PFSK-1 (cell line): ENCODE measurements at regions not wholly inside any gene's neighbourhood (a gene's known extent, or its start where the extent isn't known, plus 50 kb on each side); places are given as distances from the start of the nearest gene placed in this dataset.

Source experiments
- FOXP2 ChIP-seq: optimal IDR thresholded peaks from 2 replicates; pipeline ENCODE3; 2011; ENCODE audit warnings: borderline replicate concordance, control low read depth, inconsistent platforms; ENCODE audit not compliant: insufficient read depth; ENCODE audit errors: extremely low read length, extremely low read depth
- POLR2AphosphoS5 ChIP-seq: IDR thresholded peaks from 2 replicates; pipeline ENCODE4 v1.6.1; 2012; ENCODE audit warnings: low read depth, mild to moderate bottlenecking, control low read depth, low read length, moderate library complexity
- SIN3A ChIP-seq: IDR thresholded peaks from 2 replicates; pipeline ENCODE4 v1.6.1; 2012; ENCODE audit warnings: mild to moderate bottlenecking, low read length, moderate library complexity, borderline replicate concordance; ENCODE audit not compliant: insufficient read depth
- TAF1 ChIP-seq: IDR thresholded peaks from 2 replicates; pipeline ENCODE4 v1.6.1; 2012; ENCODE audit warnings: low read length, control low read depth, borderline replicate concordance; ENCODE audit not compliant: insufficient read depth
- TF ChIP-seq, protein P1 (sequence below), 2 experiments: IDR thresholded peaks; 2 replicates each; pipeline versions ENCODE4 v1.6.1 to v1.8.0; 2011 to 2012; ENCODE audit warnings: low read depth in 2 of 2, low read length in 2 of 2, control low read depth in 1 of 2, inconsistent platforms in 1 of 2, mild to moderate bottlenecking in 1 of 2, moderate library complexity in 1 of 2; ENCODE audit not compliant: insufficient read depth in 1 of 2

DNA sequence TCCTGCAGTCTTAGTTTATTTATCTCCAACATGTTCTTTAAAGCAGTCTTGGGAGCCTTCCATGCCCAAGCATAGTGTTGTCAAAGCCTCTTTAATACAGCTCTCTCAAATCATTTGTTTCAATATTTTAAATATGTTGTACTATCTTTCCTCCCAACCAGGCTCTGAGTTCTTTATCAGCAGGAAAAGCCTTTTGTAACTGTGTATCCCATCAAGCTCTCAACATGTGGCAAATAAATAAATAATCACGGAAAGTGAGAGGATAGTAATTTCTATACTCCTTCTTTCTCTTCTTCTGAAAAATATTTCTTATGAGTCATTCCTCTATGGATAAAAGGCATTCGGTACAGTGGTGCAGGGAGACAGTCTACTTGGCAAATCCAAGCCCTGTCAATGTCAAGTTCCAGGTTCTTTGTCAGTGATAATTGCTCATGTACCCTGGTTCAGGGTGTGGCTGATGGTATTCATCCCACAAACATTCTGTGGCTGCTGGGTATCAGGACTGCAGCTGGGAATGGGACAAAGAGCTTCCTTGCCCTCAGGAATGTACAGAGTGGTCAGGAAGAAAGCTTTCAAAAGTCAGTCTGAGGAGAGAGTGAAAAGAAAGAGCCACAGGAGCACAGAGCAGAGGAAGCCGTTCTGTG, 384.3 kb downstream of the EFNB2 start:
- TF ChIP-seq POLR2AphosphoS5 (no peak), FOXP2 (no peak), SIN3A (no peak), TAF1 (no peak)
- TF ChIP-seq, protein P1, sequence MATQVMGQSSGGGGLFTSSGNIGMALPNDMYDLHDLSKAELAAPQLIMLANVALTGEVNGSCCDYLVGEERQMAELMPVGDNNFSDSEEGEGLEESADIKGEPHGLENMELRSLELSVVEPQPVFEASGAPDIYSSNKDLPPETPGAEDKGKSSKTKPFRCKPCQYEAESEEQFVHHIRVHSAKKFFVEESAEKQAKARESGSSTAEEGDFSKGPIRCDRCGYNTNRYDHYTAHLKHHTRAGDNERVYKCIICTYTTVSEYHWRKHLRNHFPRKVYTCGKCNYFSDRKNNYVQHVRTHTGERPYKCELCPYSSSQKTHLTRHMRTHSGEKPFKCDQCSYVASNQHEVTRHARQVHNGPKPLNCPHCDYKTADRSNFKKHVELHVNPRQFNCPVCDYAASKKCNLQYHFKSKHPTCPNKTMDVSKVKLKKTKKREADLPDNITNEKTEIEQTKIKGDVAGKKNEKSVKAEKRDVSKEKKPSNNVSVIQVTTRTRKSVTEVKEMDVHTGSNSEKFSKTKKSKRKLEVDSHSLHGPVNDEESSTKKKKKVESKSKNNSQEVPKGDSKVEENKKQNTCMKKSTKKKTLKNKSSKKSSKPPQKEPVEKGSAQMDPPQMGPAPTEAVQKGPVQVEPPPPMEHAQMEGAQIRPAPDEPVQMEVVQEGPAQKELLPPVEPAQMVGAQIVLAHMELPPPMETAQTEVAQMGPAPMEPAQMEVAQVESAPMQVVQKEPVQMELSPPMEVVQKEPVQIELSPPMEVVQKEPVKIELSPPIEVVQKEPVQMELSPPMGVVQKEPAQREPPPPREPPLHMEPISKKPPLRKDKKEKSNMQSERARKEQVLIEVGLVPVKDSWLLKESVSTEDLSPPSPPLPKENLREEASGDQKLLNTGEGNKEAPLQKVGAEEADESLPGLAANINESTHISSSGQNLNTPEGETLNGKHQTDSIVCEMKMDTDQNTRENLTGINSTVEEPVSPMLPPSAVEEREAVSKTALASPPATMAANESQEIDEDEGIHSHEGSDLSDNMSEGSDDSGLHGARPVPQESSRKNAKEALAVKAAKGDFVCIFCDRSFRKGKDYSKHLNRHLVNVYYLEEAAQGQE (IDR thresholded peaks at IDR 0.05; ENCODE audit: insufficient read depth in 1 of 2, low read depth in 2 of 2, low read length in 2 of 2) = no peak

DNA sequence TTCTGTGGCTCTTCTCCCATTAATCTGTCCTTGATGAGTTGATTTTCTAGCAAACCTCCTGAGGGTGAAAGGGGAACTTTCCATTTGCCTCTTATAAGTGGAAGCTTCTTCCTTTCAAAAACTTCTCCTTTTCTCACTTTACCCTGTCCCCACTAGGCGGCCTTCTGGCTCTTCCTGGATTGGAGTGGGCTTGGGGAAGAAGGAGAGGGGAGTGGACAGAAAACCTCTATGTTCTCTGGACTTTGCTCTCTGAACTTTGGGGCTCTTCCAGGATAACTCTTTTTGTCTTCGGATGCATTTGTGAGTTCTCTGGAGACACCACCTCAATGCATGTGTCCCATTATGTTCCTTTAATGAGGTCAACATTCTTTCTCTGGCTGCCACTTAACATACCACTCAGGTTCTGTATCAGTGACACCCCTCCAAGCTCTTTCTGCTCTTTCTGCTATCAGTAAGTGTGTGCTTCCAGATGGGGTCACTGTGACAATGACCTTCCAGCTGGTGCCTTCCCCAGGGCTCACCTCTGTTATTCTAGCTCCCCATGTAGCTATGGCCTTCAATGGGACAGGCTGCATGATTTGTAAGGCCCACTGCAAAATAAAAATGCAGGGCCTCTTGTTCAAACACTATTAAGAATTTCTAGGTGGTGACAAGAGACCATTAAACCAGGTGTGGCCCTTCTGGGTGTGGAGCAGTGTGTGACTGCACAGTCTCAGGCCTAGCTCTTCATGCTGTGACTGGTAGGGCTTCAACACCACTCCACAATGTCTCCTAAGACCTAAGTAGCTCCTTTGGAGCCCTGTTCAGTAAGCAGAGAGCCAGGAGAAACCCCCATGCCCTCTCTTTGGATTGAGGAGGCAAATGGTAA, 389.2 kb downstream of the EFNB2 start:
- TF ChIP-seq TAF1 (no peak), FOXP2 (no peak), SIN3A (no peak), POLR2AphosphoS5 (no peak)
- TF ChIP-seq, protein P1 (IDR thresholded peaks at IDR 0.05; ENCODE audit: insufficient read depth in 1 of 2, low read depth in 2 of 2, low read length in 2 of 2) = no peak

DNA sequence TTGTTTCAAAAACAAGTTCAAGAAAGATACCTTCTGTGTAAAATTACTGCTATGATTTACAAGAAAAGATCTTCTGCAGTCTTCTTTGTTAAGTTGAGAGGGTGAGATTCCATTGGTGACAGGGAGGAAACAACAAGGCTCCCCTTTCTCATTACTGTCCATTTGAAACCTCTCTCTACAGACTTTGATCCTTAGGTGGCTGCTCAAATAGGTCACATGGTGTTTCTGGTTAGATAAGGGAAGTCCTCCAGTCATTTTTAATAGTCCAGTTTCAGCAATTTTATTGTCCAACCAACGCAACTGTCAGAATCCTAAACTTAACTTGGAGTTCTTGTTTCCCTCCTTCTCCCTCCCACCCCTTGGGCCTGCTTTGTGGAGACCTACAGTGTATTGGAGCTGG, 390.4 kb downstream of the EFNB2 start:
- TF ChIP-seq SIN3A = no peak
- TF ChIP-seq, protein P1 (IDR thresholded peaks at IDR 0.05; ENCODE audit: insufficient read depth in 1 of 2, low read depth in 2 of 2, low read length in 2 of 2) = no peak
- no peak for TF ChIP-seq TAF1
- no peak for TF ChIP-seq POLR2AphosphoS5
- TF ChIP-seq FOXP2 = no peak

DNA sequence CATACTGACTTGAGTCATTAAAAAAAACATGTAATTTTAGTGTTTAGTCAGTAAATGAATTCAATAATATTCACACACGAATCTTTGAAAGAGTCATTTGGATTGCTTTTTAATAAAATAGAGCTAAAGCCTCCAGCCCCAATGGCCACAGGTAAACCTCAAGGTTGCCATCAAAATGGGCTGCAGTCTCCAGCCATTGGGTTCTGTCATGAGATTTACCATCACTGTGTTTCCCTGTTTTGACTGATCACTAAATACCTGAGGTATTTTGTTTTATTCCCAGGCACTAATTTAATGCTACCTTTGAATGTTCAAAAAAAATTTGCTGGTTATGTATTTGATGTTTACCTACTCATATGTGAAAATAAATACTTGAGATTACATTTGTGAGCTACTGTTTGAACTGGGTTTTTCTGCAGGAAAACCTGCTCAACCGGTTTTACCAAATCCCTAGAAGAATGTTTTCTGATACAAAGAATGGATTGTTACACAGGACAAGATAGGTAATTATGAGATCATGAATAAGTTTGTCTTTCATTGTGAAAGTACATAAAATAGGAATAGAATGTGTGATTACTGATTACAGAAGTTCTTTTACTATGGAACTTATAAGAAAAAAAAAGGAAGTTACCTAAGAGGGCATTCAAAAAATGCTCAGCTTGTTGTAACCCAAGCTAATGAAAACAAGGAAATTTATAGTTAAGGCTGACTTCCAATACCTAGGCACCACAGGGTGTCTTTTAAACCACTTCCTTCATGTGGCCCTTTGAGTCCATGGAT, 391.3 kb downstream of the EFNB2 start:
- TF ChIP-seq POLR2AphosphoS5 = no peak
- TF ChIP-seq, protein P1 (IDR thresholded peaks at IDR 0.05; ENCODE audit: insufficient read depth in 1 of 2, low read depth in 2 of 2, low read length in 2 of 2) = no peak
- TF ChIP-seq FOXP2 = no peak
- TF ChIP-seq SIN3A = no peak
- no peak for TF ChIP-seq TAF1
